Renal cortex interstitium (tissue), 11 donors: ENCODE measurements at regions not wholly inside any gene's neighbourhood (a gene's known extent, or its start where the extent isn't known, plus 50 kb on each side); places are given as distances from the start of the nearest gene placed in this dataset.
A peak's percentile ranks its signal among the peaks of the same experiment; 100 is the strongest.

Experiments
- DNase-seq, 11 donors: peaks; one replicate each; pipeline ENCODE4 v3.0.0-alpha.2; 2013; ENCODE audit warnings: low read depth in 9 of 11, low spot score in 4 of 11; ENCODE audit errors: extremely low read depth in 1 of 11

GRCh38 chr12:124395284-124395752, 100.4 kb downstream of the RFLNA start:
- DNase-seq = no peak

- no peak for DNase-seq
Measured at GRCh38 chr12:124394462-124395128, 99.7 kb downstream of the RFLNA start.

- no peak for DNase-seq
Measured at GRCh38 chr12:124393831-124394230, 98.9 kb downstream of the RFLNA start.

GRCh38 chr12:124393414-124393790, 98.5 kb downstream of the RFLNA start:
- DNase-seq = no peak

GRCh38 chr12:124392667-124393413, 97.9 kb downstream of the RFLNA start:
- DNase-seq = no peak

GRCh38 chr12:124392271-124392666, 97.4 kb downstream of the RFLNA start:
- no peak for DNase-seq

- no peak for DNase-seq
Measured at GRCh38 chr12:124391340-124392261, 96.7 kb downstream of the RFLNA start.

- no peak for DNase-seq
Measured at GRCh38 chr12:124390442-124391097, 95.7 kb downstream of the RFLNA start.

GRCh38 chr12:124389725-124390441, 95.0 kb downstream of the RFLNA start:
- no peak for DNase-seq

GRCh38 chr12:124389138-124389724, 94.3 kb downstream of the RFLNA start:
- peak in 2 of 11 donors; percentile 63 for DNase-seq

GRCh38 chr12:124388679-124389137, 93.8 kb downstream of the RFLNA start:
- DNase-seq = peak in 7 of 11 donors; percentile 69 to 79 (median 77)

- no peak for DNase-seq
Measured at GRCh38 chr12:124388038-124388671, 93.3 kb downstream of the RFLNA start.

- DNase-seq = no peak
Measured at GRCh38 chr12:124387528-124387911, 92.6 kb downstream of the RFLNA start.

- DNase-seq = no peak
Measured at GRCh38 chr12:124386661-124387527, 92.0 kb downstream of the RFLNA start.

GRCh38 chr12:124386059-124386458, 91.2 kb downstream of the RFLNA start:
- DNase-seq = no peak

- DNase-seq = no peak
Measured at GRCh38 chr12:124385219-124385969, 90.5 kb downstream of the RFLNA start.
